ENCODE measurements at regions not wholly inside any gene's neighbourhood (a gene's known extent, or its start where the extent isn't known, plus 50 kb on each side); places are given as distances from the start of the nearest gene placed in this dataset.

GRCh38 chr12:59077575-59078426 lies 157.5 kb upstream of the LRIG3 start:
- Histone ChIP-seq H3K27me3 (ENCODE audit: insufficient read depth, low read length, poor library complexity, severe bottlenecking) (no peaks in the 10 kb centered on the region), H3K9ac (ENCODE audit: low read depth, low read length, poor library complexity, severe bottlenecking) (no peak overlapping the region), H4K20me1 (ENCODE audit: insufficient read depth, low read length, poor library complexity, severe bottlenecking) (no peaks in the 10 kb centered on the region), H2AFZ (ENCODE audit: low read length) (no peak overlapping the region), H3F3A (ENCODE audit: low read depth) (no peaks in the 10 kb centered on the region), H3K9me3 (ENCODE audit: insufficient read depth, low read depth, low read length) (no peaks in the 10 kb centered on the region), H3K79me2 (ENCODE audit: insufficient read depth, low read length) (no peaks in the 10 kb centered on the region), H3K36me3 (ENCODE audit: insufficient read depth, low read length) (no peaks in the 10 kb centered on the region), H3K4me2 (ENCODE audit: low read depth, low read length, poor library complexity, severe bottlenecking) (no peak overlapping the region), H3K4me3 (ENCODE audit: low read length, poor library complexity, severe bottlenecking) (no peak overlapping the region), H3K9me2 (replicated peaks; ENCODE audit: low read depth, low read length) (no peaks in the 10 kb centered on the region), H3K4me1 (ENCODE audit: insufficient read depth, low read length, poor library complexity, severe bottlenecking) (no peaks in the 10 kb centered on the region)
- TF ChIP-seq, protein P1, sequence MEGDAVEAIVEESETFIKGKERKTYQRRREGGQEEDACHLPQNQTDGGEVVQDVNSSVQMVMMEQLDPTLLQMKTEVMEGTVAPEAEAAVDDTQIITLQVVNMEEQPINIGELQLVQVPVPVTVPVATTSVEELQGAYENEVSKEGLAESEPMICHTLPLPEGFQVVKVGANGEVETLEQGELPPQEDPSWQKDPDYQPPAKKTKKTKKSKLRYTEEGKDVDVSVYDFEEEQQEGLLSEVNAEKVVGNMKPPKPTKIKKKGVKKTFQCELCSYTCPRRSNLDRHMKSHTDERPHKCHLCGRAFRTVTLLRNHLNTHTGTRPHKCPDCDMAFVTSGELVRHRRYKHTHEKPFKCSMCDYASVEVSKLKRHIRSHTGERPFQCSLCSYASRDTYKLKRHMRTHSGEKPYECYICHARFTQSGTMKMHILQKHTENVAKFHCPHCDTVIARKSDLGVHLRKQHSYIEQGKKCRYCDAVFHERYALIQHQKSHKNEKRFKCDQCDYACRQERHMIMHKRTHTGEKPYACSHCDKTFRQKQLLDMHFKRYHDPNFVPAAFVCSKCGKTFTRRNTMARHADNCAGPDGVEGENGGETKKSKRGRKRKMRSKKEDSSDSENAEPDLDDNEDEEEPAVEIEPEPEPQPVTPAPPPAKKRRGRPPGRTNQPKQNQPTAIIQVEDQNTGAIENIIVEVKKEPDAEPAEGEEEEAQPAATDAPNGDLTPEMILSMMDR (conservative IDR thresholded peaks at IDR 0.05; ENCODE audit: low read length): no peak
- no peak for TF ChIP-seq EZH2phosphoT487 (IDR thresholded peaks at IDR 0.05; ENCODE audit: borderline replicate concordance)

DNA sequence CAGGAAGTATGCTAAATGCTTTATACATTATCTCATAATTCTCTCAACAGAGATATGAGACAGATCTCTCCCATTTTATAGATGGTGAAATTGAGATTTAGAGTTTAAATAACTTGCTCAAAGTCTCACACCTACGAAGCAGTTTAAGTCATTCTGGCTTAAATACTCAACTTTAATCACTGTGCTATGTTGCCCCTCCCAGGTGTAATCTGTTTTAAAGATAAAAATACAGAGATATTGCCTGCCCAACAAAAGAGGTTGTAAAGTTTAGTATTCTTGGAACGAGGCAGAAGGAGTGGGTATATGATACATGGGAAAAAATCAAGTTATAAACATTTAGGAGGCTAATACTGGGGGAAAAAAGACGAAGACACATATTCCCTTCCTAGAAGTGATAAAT lies 156.8 kb upstream of the LRIG3 start:
- Histone ChIP-seq H3K79me2 (ENCODE audit: insufficient read depth, low read length) (no peaks in the 10 kb centered on the region), H2AFZ (ENCODE audit: low read length) (no peak overlapping the region), H3K4me2 (ENCODE audit: low read depth, low read length, poor library complexity, severe bottlenecking) (no peak overlapping the region), H3K36me3 (ENCODE audit: insufficient read depth, low read length) (no peaks in the 10 kb centered on the region), H3F3A (ENCODE audit: low read depth) (no peaks in the 10 kb centered on the region), H3K9me3 (ENCODE audit: insufficient read depth, low read depth, low read length) (no peaks in the 10 kb centered on the region), H3K4me1 (ENCODE audit: insufficient read depth, low read length, poor library complexity, severe bottlenecking) (no peaks in the 10 kb centered on the region), H3K27me3 (ENCODE audit: insufficient read depth, low read length, poor library complexity, severe bottlenecking) (no peaks in the 10 kb centered on the region), H4K20me1 (ENCODE audit: insufficient read depth, low read length, poor library complexity, severe bottlenecking) (no peaks in the 10 kb centered on the region), H3K4me3 (ENCODE audit: low read length, poor library complexity, severe bottlenecking) (no peak overlapping the region), H3K9me2 (replicated peaks; ENCODE audit: low read depth, low read length) (no peaks in the 10 kb centered on the region), H3K9ac (ENCODE audit: low read depth, low read length, poor library complexity, severe bottlenecking) (no peak overlapping the region)
- TF ChIP-seq, protein P1 (conservative IDR thresholded peaks at IDR 0.05; ENCODE audit: low read length): no peak
- no peak for TF ChIP-seq EZH2phosphoT487 (IDR thresholded peaks at IDR 0.05; ENCODE audit: borderline replicate concordance)

GRCh38 chr12:59076622-59077021 lies 156.3 kb upstream of the LRIG3 start:
- Histone ChIP-seq H3K4me1 (ENCODE audit: insufficient read depth, low read length, poor library complexity, severe bottlenecking) (no peaks in the 10 kb centered on the region), H3K4me2 (ENCODE audit: low read depth, low read length, poor library complexity, severe bottlenecking) (no peak overlapping the region), H4K20me1 (ENCODE audit: insufficient read depth, low read length, poor library complexity, severe bottlenecking) (no peaks in the 10 kb centered on the region), H3K4me3 (ENCODE audit: low read length, poor library complexity, severe bottlenecking) (no peak overlapping the region), H3K79me2 (ENCODE audit: insufficient read depth, low read length) (no peaks in the 10 kb centered on the region), H3K9me2 (replicated peaks; ENCODE audit: low read depth, low read length) (no peaks in the 10 kb centered on the region), H3F3A (ENCODE audit: low read depth) (no peaks in the 10 kb centered on the region), H3K36me3 (ENCODE audit: insufficient read depth, low read length) (no peaks in the 10 kb centered on the region), H3K9me3 (ENCODE audit: insufficient read depth, low read depth, low read length) (no peaks in the 10 kb centered on the region), H3K9ac (ENCODE audit: low read depth, low read length, poor library complexity, severe bottlenecking) (no peak overlapping the region), H2AFZ (ENCODE audit: low read length) (no peak overlapping the region), H3K27me3 (ENCODE audit: insufficient read depth, low read length, poor library complexity, severe bottlenecking) (no peaks in the 10 kb centered on the region)
- TF ChIP-seq, protein P1 (conservative IDR thresholded peaks at IDR 0.05; ENCODE audit: low read length): no peak
- TF ChIP-seq EZH2phosphoT487 (IDR thresholded peaks at IDR 0.05; ENCODE audit: borderline replicate concordance): no peak
